Neural cell (in vitro differentiated cells): ENCODE measurements at regions not wholly inside any gene's neighbourhood (a gene's known extent, or its start where the extent isn't known, plus 50 kb on each side); places are given as distances from the start of the nearest gene placed in this dataset.
A peak's percentile ranks its signal among the peaks of the same experiment; 100 is the strongest.

Experiments
- H2AFZ ChIP-seq: fragments of 200-600, 300-800 bp; sonication (generic), shearing (Covaris generic); 2 replicates; pipeline ENCODE4 v1.6.0; 2014; ENCODE audit warnings: low read depth, mild to moderate bottlenecking, antibody characterized with exemption, low read length, moderate library complexity
- H3F3A ChIP-seq: fragments of 200-600 bp; shearing (Covaris generic); 2 replicates; pipeline ENCODE4 v1.6.1; 2016; ENCODE audit warnings: mild to moderate bottlenecking, moderate library complexity, mixed read lengths, antibody characterized with exemption, low read length; ENCODE audit not compliant: insufficient read depth, poor library complexity, severe bottlenecking
- H3K27ac ChIP-seq: fragments of 200-600, 300-800 bp; sonication (generic), shearing (Covaris generic); 2 replicates; pipeline ENCODE4 v1.5.1; 2014; ENCODE audit warnings: mild to moderate bottlenecking, low read length, moderate library complexity
- H3K27me3 ChIP-seq: fragments of 300-800, 200-600 bp; sonication (generic), shearing (Covaris generic); 2 replicates; pipeline ENCODE4 v1.6.0; 2014; ENCODE audit warnings: mild to moderate bottlenecking, low read depth, low read length, moderate library complexity; ENCODE audit not compliant: insufficient read depth
- H3K36me3 ChIP-seq: fragments of 300-800, 200-600 bp; sonication (generic), shearing (Covaris generic); 2 replicates; pipeline ENCODE4 v1.5.1; 2014; ENCODE audit warnings: mild to moderate bottlenecking, antibody characterized with exemption, low read length, moderate library complexity; ENCODE audit not compliant: insufficient read depth
- H3K4me2 ChIP-seq: fragments of 300-800, 200-600 bp; sonication (generic), shearing (Covaris generic); 2 replicates; pipeline ENCODE4 v1.6.0; 2014; ENCODE audit warnings: mild to moderate bottlenecking, low read length
- H3K4me3 ChIP-seq: fragments of 300-800, 200-600 bp; sonication (generic), shearing (Covaris generic); 2 replicates; pipeline ENCODE4 v1.5.1; 2014; ENCODE audit warnings: mild to moderate bottlenecking, low read length, moderate library complexity
- H3K79me2 ChIP-seq: fragments of 200-600 bp; shearing (Covaris generic); replicated peaks from 2 replicates; pipeline ENCODE4 v1.6.0; 2014; ENCODE audit warnings: mild to moderate bottlenecking, low read length, moderate library complexity; ENCODE audit not compliant: insufficient read depth
- H3K9ac ChIP-seq: fragments of 300-800, 200-600 bp; sonication (generic), shearing (Covaris generic); 2 replicates; pipeline ENCODE4 v1.6.1; 2016; ENCODE audit warnings: mild to moderate bottlenecking, low read length, mixed read lengths
- H3K9me2 ChIP-seq: fragments of 200-600 bp; shearing (Covaris generic); 2 replicates; pipeline ENCODE4 v1.6.1; 2016; ENCODE audit warnings: mild to moderate bottlenecking, low read length, mixed read lengths; ENCODE audit not compliant: insufficient read depth
- H3K9me3 ChIP-seq: fragments of 200-600, 300-800 bp; sonication (generic), shearing (Covaris generic); 2 replicates; pipeline ENCODE4 v1.6.1; 2016; ENCODE audit warnings: mild to moderate bottlenecking, mixed run types, low read length, moderate library complexity, mixed read lengths
- H4K20me1 ChIP-seq: fragments of 200-600 bp; shearing (Covaris generic); 2 replicates; pipeline ENCODE4 v1.6.1; 2016; ENCODE audit warnings: mild to moderate bottlenecking, mixed run types; ENCODE audit not compliant: insufficient read depth
- EP300 ChIP-seq: fragments of 450-650 bp; conservative IDR thresholded peaks from 2 replicates; pipeline ENCODE4 v1.6.1; 2014; ENCODE audit warnings: antibody characterized with exemption, mild to moderate bottlenecking, moderate library complexity; ENCODE audit not compliant: poor library complexity, severe bottlenecking
- EZH2 ChIP-seq: fragments of 200-600, 300-800 bp; shearing (Covaris generic), sonication (generic); IDR thresholded peaks from 2 replicates; pipeline ENCODE4 v1.6.1; 2014; ENCODE audit warnings: antibody characterized with exemption, low read length, borderline replicate concordance, mild to moderate bottlenecking; ENCODE audit not compliant: insufficient read depth, poor library complexity, severe bottlenecking
- MXI1 ChIP-seq: fragments of 450-650 bp; conservative IDR thresholded peaks from 2 replicates; pipeline ENCODE4 v1.6.1; 2014; ENCODE audit warnings: antibody characterized with exemption, mild to moderate bottlenecking; ENCODE audit not compliant: poor library complexity, severe bottlenecking
- POLR2AphosphoS5 ChIP-seq: IDR thresholded peaks from 2 replicates; pipeline ENCODE4 v1.6.1; 2012
- RAD21 ChIP-seq: fragments of 450-650 bp; conservative IDR thresholded peaks from 2 replicates; pipeline ENCODE4 v1.6.1; 2014; ENCODE audit warnings: antibody characterized with exemption, mild to moderate bottlenecking, moderate library complexity
- REST ChIP-seq: IDR thresholded peaks from 2 replicates; pipeline ENCODE4 v1.6.1; 2012; ENCODE audit warnings: borderline replicate concordance
- SMC3 ChIP-seq: fragments of 450-650 bp; conservative IDR thresholded peaks from 2 replicates; pipeline ENCODE4 v1.6.1; 2014; ENCODE audit warnings: antibody characterized with exemption, mild to moderate bottlenecking, moderate library complexity; ENCODE audit not compliant: poor library complexity
- TAF1 ChIP-seq: IDR thresholded peaks from 2 replicates; pipeline ENCODE4 v1.6.1; 2012; ENCODE audit warnings: low read depth
- TF ChIP-seq, protein P1 (sequence below): fragments of 450-650 bp; IDR thresholded peaks from 2 replicates; pipeline ENCODE4 v1.5.1; 2014; ENCODE audit warnings: antibody characterized with exemption, mild to moderate bottlenecking, moderate library complexity; ENCODE audit not compliant: poor library complexity, severe bottlenecking

DNA sequence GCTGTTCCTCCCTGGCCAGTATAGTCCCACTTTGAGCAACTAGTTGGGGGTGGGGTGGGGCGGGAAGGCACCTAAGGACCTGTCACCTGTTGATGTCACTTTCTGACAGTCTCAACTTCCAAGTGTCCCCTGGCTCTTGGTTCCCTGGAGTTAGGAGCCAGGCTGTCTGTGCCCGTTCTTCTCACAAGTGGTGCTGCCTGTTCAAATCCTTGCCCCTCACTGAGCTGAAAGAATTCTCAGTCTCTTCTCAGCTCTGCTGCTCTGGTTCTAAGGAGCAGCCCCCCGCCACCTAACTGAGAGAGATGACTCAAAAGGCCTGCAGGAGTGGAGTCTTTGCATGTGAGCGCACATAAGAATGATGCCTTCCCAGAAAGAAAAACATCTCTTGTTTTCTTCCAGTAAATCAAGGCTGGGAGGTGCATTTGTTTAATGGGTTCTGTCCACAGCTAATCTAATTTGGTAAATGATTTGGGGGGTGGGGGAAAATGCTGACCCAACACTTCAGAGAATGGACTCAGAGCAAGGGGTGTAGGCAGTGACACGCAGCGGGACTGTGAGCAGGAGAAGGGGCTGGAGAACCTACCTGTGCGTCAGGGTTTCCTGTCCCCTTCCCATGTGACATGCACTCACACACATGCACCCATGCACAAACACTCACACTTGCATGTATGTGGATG lies 78.2 kb upstream of the NLRP1 start:
- no peak overlapping the region for H3K27ac ChIP-seq
- H3K9ac ChIP-seq, result no peak overlapping the region
- H3K79me2 ChIP-seq, result no peaks in the 10 kb centered on the region
- H3F3A ChIP-seq, result no peaks in the 10 kb centered on the region
- no peaks in the 10 kb centered on the region for H3K27me3 ChIP-seq
- no peak overlapping the region for H3K4me2 ChIP-seq
- H3K9me2 ChIP-seq, result no peaks in the 10 kb centered on the region
- no peaks in the 10 kb centered on the region for H4K20me1 ChIP-seq
- H2AFZ ChIP-seq, result no peak overlapping the region
- H3K36me3 ChIP-seq, result no peaks in the 10 kb centered on the region
- H3K9me3 ChIP-seq, result no peaks in the 10 kb centered on the region
- H3K4me3 ChIP-seq, result no peak overlapping the region
- TF ChIP-seq POLR2AphosphoS5, result no peak
- no peak for TF ChIP-seq MXI1
- TF ChIP-seq SMC3, result no peak
- TF ChIP-seq TAF1, result no peak
- TF ChIP-seq, protein P1, sequence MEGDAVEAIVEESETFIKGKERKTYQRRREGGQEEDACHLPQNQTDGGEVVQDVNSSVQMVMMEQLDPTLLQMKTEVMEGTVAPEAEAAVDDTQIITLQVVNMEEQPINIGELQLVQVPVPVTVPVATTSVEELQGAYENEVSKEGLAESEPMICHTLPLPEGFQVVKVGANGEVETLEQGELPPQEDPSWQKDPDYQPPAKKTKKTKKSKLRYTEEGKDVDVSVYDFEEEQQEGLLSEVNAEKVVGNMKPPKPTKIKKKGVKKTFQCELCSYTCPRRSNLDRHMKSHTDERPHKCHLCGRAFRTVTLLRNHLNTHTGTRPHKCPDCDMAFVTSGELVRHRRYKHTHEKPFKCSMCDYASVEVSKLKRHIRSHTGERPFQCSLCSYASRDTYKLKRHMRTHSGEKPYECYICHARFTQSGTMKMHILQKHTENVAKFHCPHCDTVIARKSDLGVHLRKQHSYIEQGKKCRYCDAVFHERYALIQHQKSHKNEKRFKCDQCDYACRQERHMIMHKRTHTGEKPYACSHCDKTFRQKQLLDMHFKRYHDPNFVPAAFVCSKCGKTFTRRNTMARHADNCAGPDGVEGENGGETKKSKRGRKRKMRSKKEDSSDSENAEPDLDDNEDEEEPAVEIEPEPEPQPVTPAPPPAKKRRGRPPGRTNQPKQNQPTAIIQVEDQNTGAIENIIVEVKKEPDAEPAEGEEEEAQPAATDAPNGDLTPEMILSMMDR, result no peak
- TF ChIP-seq RAD21, result no peak
- no peak for TF ChIP-seq EZH2
- TF ChIP-seq REST, result no peak
- no peak for TF ChIP-seq EP300

DNA sequence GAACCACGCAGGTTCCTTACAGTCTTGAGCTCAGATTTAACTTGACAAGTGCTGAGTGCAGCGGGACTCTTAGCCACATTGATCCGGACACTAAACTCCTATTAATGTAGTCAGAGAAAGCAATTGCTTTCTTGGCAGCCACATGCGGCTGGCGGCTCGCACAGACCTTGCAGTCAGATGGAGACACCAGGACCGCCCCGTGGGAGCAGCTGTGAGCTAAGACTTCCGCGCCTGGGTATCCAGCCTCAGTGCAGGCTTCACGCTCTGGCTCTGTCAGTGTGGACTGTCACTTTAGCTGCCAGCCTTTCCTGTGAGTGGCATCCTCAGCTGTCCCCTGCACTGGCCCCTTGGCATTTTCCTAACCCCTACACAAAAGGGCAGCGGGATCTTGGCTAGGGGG lies 80.9 kb upstream of the NLRP1 start:
- H2AFZ ChIP-seq, result no peak overlapping the region
- TF ChIP-seq MXI1 (peak; percentile 20), SMC3 (no peak), RAD21 (peak; percentile 30), EP300 (peak; percentile 52), POLR2AphosphoS5 (peak; percentile 60), REST (no peak), TAF1 (no peak), EZH2 (no peak)
- TF ChIP-seq, protein P1, result no peak
- H3K79me2 ChIP-seq, result no peaks in the 10 kb centered on the region
- H3K27ac ChIP-seq, result peak overlapping the region; percentile 31
- no peaks in the 10 kb centered on the region for H4K20me1 ChIP-seq
- H3K4me2 ChIP-seq, result no peak overlapping the region
- H3K9me3 ChIP-seq, result no peaks in the 10 kb centered on the region
- no peaks in the 10 kb centered on the region for H3F3A ChIP-seq
- no peaks in the 10 kb centered on the region for H3K36me3 ChIP-seq
- H3K27me3 ChIP-seq, result no peaks in the 10 kb centered on the region
- H3K4me3 ChIP-seq, result no peak overlapping the region
- no peaks in the 10 kb centered on the region for H3K9me2 ChIP-seq
- H3K9ac ChIP-seq, result peak overlapping the region; percentile 9
